HepG2 (cell line): ENCODE measurements at regions not wholly inside any gene's neighbourhood (a gene's known extent, or its start where the extent isn't known, plus 50 kb on each side); places are given as distances from the start of the nearest gene placed in this dataset.

Source experiments
- ATAC-seq: fragments of 200-7000 bp; cut with Tn5 transposase; 3 replicates; pipeline ENCODE4 v1.9.1; 2020; ENCODE audit warnings: mild to moderate bottlenecking, moderate library complexity
- BruUV-seq: library from RNA; stranded (reverse); fragments of 400-500 nt; replicated peaks from 2 replicates; lab custom pipeline; 2021; lab: Mats Ljungman, UMichigan
- CTCF ChIA-PET: fragments of 300-600 bp; formaldehyde crosslinking; extraction: SDS; loops from one replicate; lab custom pipeline; 2021; ENCODE audit warnings: low total read pairs, inconsistent platforms, low intra/inter-chr PET ratio; lab: Yijun Ruan, JAX
- POLR2A ChIA-PET: fragments of 350-600 bp; sonication (Branson Sonifier 250); formaldehyde crosslinking; loops from one replicate; lab custom pipeline; 2020; ENCODE audit warnings: antibody characterized with exemption, inconsistent platforms; lab: Yijun Ruan, JAX
- DNase-seq: peaks from one replicate; pipeline ENCODE4 v3.0.0-alpha.2; 2015; ENCODE audit warnings: low spot score
- FAIRE-seq: peaks from 3 replicates; lab custom pipeline; 2011; peaks lifted over from hg19 to GRCh38; lab: Jason Lieb, UNC
- H2AFZ ChIP-seq: one replicate; pipeline ENCODE4 v1.6.1; 2011; ENCODE audit warnings: low read length, inconsistent platforms
- H3K27ac ChIP-seq: fragments of 300-600 bp; 3 replicates; pipeline ENCODE4 v1.8.0; 2011; ENCODE audit warnings: mixed run types, mild to moderate bottlenecking, mixed read lengths, low read length, inconsistent platforms; ENCODE audit not compliant: insufficient read depth; ENCODE audit errors: extremely low read length
- H3K27me3 ChIP-seq, 2 experiments: fragments of 200-600 bp in 1 of 2; 2 replicates in 1 of 2; 3 replicates in 1 of 2; pipeline versions ENCODE4 v1.6.0 to v1.8.0; 2011; ENCODE audit warnings: low read length in 2 of 2, mild to moderate bottlenecking in 2 of 2, moderate library complexity in 2 of 2, inconsistent platforms in 1 of 2; ENCODE audit not compliant: insufficient read depth in 2 of 2, control insufficient read depth in 1 of 2
- H3K36me3 ChIP-seq, 2 experiments: fragments of 200-600 bp in 1 of 2; replicated peaks in 1 of 2; 2 replicates in 1 of 2; 3 replicates in 1 of 2; pipeline versions ENCODE4 v1.5.1 to v1.8.0; 2011; ENCODE audit warnings: low read length in 2 of 2, inconsistent platforms in 1 of 2; ENCODE audit not compliant: insufficient read depth in 2 of 2, control insufficient read depth in 1 of 2
- H3K4me1 ChIP-seq: 2 replicates; pipeline ENCODE4 v1.5.1; 2012; ENCODE audit warnings: low read length, inconsistent platforms; ENCODE audit not compliant: insufficient read depth
- H3K4me2 ChIP-seq: 2 replicates; pipeline ENCODE4 v1.6.0; 2011; ENCODE audit warnings: low read depth, low read length, inconsistent platforms
- H3K4me3 ChIP-seq, 3 experiments: fragments of 200-600 bp in 1 of 3; sonication (generic), shearing (Covaris generic) in 1 of 3; replicated peaks in 1 of 3; 2 replicates each; pipeline ENCODE4 v1.5.1; 2011 to 2016; ENCODE audit warnings: low read length in 3 of 3, inconsistent platforms in 2 of 3, low read depth in 2 of 3, mild to moderate bottlenecking in 2 of 3, control low read depth in 1 of 3, mixed read lengths in 1 of 3; ENCODE audit not compliant: insufficient read depth in 1 of 3
- H3K79me2 ChIP-seq: one replicate; pipeline ENCODE4 v1.6.1; 2011; ENCODE audit warnings: low read length, inconsistent platforms; ENCODE audit not compliant: insufficient read depth
- H3K9ac ChIP-seq: 2 replicates; pipeline ENCODE4 v1.6.0; 2011; ENCODE audit warnings: mild to moderate bottlenecking, low read depth, low read length, inconsistent platforms; ENCODE audit not compliant: insufficient read depth
- H3K9me3 ChIP-seq: 2 replicates; pipeline ENCODE4 v1.5.1; 2012; ENCODE audit warnings: mild to moderate bottlenecking, low read length
- H4K20me1 ChIP-seq: 2 replicates; pipeline ENCODE4 v1.6.0; 2011; ENCODE audit warnings: inconsistent platforms, mild to moderate bottlenecking, low read length, moderate library complexity; ENCODE audit not compliant: insufficient read depth
- DR1 ChIP-seq: sonication (generic); formaldehyde crosslinking; IDR thresholded peaks from 2 replicates; pipeline ENCODE4 v1.8.0; 2021; ENCODE audit warnings: mild to moderate bottlenecking, missing genetic modification reagents, inconsistent platforms
- NFE2 ChIP-seq: sonication (generic); formaldehyde crosslinking; IDR thresholded peaks from 2 replicates; pipeline ENCODE4 v1.4.0; 2020; ENCODE audit warnings: missing genetic modification reagents
- ZNF510 ChIP-seq: sonication (generic); formaldehyde crosslinking; IDR thresholded peaks from 2 replicates; pipeline ENCODE4 v1.4.0; 2020; ENCODE audit warnings: low read depth, mild to moderate bottlenecking, missing genetic modification reagents
- ZNF550 ChIP-seq: sonication (generic); formaldehyde crosslinking; IDR thresholded peaks from 2 replicates; pipeline ENCODE4 v1.4.0; 2020; ENCODE audit warnings: mild to moderate bottlenecking, missing genetic modification reagents, borderline replicate concordance
- ZNF839 ChIP-seq: sonication (generic); formaldehyde crosslinking; IDR thresholded peaks from 2 replicates; pipeline ENCODE4 v1.4.0; 2020; ENCODE audit warnings: missing genetic modification reagents, mild to moderate bottlenecking, borderline replicate concordance
- WGBS: methylation state at CpG from one replicate; pipeline ENCODE4 v1.1.6; 2017; ENCODE audit warnings: low lambda C conversion rate; 5-methylcytosine and 5-hydroxymethylcytosine counted together
- in situ Hi-C: cut with HindIII; loops from 2 replicates; pipeline ENCODE4 v1.10.0; 2017; ENCODE audit warnings: low pct_unique_long_range_greater_than_20kb; ENCODE audit not compliant: extremely low pct_ligation_motif_present
- intact Hi-C: fragments of 100-400 bp; cut with micrococcal nuclease; formaldehyde crosslinking; loops from one replicate; pipeline ENCODE4 v1.10.0; 2022; ENCODE audit not compliant: unreplicated experiment
- TF ChIP-seq, protein P1 (sequence below): sonication (generic); formaldehyde crosslinking; IDR thresholded peaks from 2 replicates; pipeline ENCODE4 v1.4.0; 2020; ENCODE audit warnings: missing genetic modification reagents
- TF ChIP-seq, protein P2 (sequence below): sonication (generic); formaldehyde crosslinking; IDR thresholded peaks from 2 replicates; pipeline ENCODE4 v1.5.0; 2020; ENCODE audit warnings: mild to moderate bottlenecking, missing genetic modification reagents
- TF ChIP-seq, protein P3 (sequence below): IDR thresholded peaks from 2 replicates; pipeline ENCODE4 v1.6.1; 2016; ENCODE audit warnings: low read depth, control low read depth
- TF ChIP-seq, protein P4 (sequence below): sonication (generic); formaldehyde crosslinking; IDR thresholded peaks from 2 replicates; pipeline ENCODE4 v1.8.1; 2022; ENCODE audit warnings: low read depth, mild to moderate bottlenecking, missing genetic modification reagents
- TF ChIP-seq, protein P5 (sequence below): sonication (generic); formaldehyde crosslinking; conservative IDR thresholded peaks from 2 replicates; pipeline ENCODE4 v1.5.0; 2020; ENCODE audit warnings: missing genetic modification reagents

DNA sequence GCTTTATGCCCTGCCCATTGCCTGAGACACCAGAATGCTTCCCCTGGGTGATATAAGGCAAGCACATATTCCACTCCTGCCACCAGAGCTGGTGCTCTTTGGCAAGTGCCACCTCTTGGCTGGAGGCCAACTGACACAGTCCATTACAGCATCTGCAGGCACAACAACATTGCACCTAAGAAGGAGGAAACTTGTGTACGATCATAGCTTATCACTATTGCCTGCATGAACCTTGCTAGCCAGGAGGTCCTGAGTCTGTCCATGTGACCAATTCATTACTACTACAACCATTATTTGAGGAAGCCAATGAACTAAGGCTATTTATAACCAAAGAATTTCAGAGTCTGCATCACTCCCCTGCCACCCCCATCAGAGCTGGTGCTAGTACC, 119.8 kb upstream of the SCAF11 start (continued):
- TF ChIP-seq, protein P1, sequence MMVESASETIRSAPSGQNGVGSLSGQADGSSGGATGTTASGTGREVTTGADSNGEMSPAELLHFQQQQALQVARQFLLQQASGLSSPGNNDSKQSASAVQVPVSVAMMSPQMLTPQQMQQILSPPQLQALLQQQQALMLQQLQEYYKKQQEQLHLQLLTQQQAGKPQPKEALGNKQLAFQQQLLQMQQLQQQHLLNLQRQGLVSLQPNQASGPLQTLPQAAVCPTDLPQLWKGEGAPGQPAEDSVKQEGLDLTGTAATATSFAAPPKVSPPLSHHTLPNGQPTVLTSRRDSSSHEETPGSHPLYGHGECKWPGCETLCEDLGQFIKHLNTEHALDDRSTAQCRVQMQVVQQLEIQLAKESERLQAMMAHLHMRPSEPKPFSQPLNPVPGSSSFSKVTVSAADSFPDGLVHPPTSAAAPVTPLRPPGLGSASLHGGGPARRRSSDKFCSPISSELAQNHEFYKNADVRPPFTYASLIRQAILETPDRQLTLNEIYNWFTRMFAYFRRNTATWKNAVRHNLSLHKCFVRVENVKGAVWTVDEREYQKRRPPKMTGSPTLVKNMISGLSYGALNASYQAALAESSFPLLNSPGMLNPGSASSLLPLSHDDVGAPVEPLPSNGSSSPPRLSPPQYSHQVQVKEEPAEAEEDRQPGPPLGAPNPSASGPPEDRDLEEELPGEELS (CRISPR knock-in tag): no peak

DNA sequence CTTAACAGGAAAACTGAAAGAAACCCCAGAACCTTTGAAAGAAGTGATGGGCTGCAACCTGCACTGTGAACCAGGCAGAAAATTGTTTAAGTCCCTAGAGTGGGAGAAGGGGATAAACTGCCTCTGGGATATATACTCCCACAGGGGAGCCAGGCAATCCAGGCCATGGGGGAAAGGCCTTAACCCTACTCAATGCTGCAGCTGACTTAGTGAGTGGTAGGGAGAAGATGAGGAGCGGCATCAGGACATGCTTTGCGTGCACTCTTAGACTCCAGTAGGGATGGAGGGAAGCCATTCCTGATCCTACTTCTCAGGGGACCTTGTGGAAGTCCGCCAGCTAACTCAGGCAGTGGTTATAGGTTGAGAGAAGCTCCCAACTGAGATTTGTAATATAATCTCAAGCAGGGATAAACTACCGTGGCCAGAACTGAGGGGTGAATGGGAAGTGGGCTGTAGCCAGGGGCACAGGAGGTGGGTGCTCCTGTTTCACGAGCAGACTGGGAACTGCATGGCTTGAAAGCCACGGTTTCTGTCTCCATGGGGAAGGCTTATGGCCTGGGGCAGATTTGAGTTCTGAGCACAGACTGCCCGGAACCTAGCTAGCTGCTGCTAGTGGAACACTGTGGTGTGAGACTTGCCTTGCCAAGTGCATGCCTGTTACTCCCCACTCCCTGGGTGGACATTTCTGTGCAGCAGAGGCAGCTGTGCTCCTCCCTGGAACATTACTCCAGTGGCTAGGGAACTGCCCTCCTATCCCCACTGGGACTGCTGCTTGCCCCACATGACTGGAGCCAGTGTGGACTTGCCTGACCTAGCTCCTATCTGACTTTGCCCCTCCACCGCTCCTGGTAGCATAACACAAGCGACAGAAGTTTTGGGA, 119.2 kb upstream of the SCAF11 start:
- ATAC-seq: no peak
- TF ChIP-seq, protein P2, sequence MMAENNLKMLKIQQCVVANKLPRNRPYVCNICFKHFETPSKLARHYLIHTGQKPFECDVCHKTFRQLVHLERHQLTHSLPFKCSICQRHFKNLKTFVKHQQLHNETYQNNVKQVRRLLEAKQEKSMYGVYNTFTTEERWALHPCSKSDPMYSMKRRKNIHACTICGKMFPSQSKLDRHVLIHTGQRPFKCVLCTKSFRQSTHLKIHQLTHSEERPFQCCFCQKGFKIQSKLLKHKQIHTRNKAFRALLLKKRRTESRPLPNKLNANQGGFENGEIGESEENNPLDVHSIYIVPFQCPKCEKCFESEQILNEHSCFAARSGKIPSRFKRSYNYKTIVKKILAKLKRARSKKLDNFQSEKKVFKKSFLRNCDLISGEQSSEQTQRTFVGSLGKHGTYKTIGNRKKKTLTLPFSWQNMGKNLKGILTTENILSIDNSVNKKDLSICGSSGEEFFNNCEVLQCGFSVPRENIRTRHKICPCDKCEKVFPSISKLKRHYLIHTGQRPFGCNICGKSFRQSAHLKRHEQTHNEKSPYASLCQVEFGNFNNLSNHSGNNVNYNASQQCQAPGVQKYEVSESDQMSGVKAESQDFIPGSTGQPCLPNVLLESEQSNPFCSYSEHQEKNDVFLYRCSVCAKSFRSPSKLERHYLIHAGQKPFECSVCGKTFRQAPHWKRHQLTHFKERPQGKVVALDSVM (CRISPR knock-in tag): no peak
- TF ChIP-seq ZNF839: no peak
- TF ChIP-seq NFE2: no peak
- TF ChIP-seq ZNF510 (CRISPR knock-in tag): no peak
- TF ChIP-seq DR1 (CRISPR knock-in tag): no peak
- TF ChIP-seq, protein P3, sequence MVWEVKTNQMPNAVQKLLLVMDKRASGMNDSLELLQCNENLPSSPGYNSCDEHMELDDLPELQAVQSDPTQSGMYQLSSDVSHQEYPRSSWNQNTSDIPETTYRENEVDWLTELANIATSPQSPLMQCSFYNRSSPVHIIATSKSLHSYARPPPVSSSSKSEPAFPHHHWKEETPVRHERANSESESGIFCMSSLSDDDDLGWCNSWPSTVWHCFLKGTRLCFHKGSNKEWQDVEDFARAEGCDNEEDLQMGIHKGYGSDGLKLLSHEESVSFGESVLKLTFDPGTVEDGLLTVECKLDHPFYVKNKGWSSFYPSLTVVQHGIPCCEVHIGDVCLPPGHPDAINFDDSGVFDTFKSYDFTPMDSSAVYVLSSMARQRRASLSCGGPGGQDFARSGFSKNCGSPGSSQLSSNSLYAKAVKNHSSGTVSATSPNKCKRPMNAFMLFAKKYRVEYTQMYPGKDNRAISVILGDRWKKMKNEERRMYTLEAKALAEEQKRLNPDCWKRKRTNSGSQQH (CRISPR knock-in tag): no peak
- TF ChIP-seq ZNF550 (CRISPR knock-in tag): no peak
- TF ChIP-seq, protein P4, sequence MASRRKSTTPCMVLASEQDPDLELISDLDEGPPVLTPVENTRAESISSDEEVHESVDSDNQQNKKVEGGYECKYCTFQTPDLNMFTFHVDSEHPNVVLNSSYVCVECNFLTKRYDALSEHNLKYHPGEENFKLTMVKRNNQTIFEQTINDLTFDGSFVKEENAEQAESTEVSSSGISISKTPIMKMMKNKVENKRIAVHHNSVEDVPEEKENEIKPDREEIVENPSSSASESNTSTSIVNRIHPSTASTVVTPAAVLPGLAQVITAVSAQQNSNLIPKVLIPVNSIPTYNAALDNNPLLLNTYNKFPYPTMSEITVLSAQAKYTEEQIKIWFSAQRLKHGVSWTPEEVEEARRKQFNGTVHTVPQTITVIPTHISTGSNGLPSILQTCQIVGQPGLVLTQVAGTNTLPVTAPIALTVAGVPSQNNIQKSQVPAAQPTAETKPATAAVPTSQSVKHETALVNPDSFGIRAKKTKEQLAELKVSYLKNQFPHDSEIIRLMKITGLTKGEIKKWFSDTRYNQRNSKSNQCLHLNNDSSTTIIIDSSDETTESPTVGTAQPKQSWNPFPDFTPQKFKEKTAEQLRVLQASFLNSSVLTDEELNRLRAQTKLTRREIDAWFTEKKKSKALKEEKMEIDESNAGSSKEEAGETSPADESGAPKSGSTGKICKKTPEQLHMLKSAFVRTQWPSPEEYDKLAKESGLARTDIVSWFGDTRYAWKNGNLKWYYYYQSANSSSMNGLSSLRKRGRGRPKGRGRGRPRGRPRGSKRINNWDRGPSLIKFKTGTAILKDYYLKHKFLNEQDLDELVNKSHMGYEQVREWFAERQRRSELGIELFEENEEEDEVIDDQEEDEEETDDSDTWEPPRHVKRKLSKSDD (CRISPR knock-in tag): no peak
- TF ChIP-seq, protein P5, sequence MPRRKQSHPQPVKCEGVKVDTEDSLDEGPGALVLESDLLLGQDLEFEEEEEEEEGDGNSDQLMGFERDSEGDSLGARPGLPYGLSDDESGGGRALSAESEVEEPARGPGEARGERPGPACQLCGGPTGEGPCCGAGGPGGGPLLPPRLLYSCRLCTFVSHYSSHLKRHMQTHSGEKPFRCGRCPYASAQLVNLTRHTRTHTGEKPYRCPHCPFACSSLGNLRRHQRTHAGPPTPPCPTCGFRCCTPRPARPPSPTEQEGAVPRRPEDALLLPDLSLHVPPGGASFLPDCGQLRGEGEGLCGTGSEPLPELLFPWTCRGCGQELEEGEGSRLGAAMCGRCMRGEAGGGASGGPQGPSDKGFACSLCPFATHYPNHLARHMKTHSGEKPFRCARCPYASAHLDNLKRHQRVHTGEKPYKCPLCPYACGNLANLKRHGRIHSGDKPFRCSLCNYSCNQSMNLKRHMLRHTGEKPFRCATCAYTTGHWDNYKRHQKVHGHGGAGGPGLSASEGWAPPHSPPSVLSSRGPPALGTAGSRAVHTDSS (CRISPR knock-in tag): no peak

More for the DNA sequence above, 119.2 kb upstream of the SCAF11 start:
- 32% methylated on average over 5 of the region's 9 CpGs for WGBS
- Histone ChIP-seq H3K4me1 (peaks cover 18% of the 10 kb centered on the region), H3K4me2 (no peak overlapping the region), H3K27me3 (no peaks in the 10 kb centered on the region), H3K4me3 (no peak overlapping the region), H2AFZ (no peak overlapping the region), H4K20me1 (no peaks in the 10 kb centered on the region), H3K9ac (no peak overlapping the region), H3K79me2 (no peaks in the 10 kb centered on the region), H3K9me3 (0 out of 2 replicates have a peak, but pooled peaks cover 9% of the 10 kb centered on the region), H3K27ac (no peak overlapping the region), H3K36me3 (no peaks in the 10 kb centered on the region)
- FAIRE-seq (no peak), DNase-seq (no peak)
- POLR2A ChIA-PET: no interaction called here
- in situ Hi-C loops (no loop called here), intact Hi-C loops (no loop called here)
- CTCF ChIA-PET: no interaction called here
- BruUV-seq: no TSS peak
